Osteoblast (primary cell): ENCODE measurements at regions not wholly inside any gene's neighbourhood (a gene's known extent, or its start where the extent isn't known, plus 50 kb on each side); places are given as distances from the start of the nearest gene placed in this dataset.

ENCODE experiments used
- DNase-seq: peaks from one replicate; pipeline ENCODE4 v3.0.0; 2011; ENCODE audit warnings: low spot score, mixed read lengths; ENCODE audit not compliant: insufficient read length; ENCODE audit errors: missing footprints
- H2AFZ ChIP-seq: 2 replicates; pipeline ENCODE4 v1.6.0; 2011; ENCODE audit warnings: mild to moderate bottlenecking, low read length
- H3K27ac ChIP-seq: 2 replicates; pipeline ENCODE4 v1.5.1; 2011; ENCODE audit warnings: mild to moderate bottlenecking, low read depth, low read length, moderate library complexity
- H3K27me3 ChIP-seq: 2 replicates; pipeline ENCODE4 v1.6.0; 2012; ENCODE audit warnings: mild to moderate bottlenecking, control low read depth, inconsistent platforms, low read length, moderate library complexity; ENCODE audit not compliant: insufficient read depth
- H3K36me3 ChIP-seq: 2 replicates; pipeline ENCODE4 v1.5.1; 2011; ENCODE audit warnings: mild to moderate bottlenecking, low read length, control low read depth, moderate library complexity; ENCODE audit not compliant: insufficient read depth
- H3K4me1 ChIP-seq: 2 replicates; pipeline ENCODE4 v1.5.1; 2011; ENCODE audit warnings: mild to moderate bottlenecking, low read length, control low read depth, moderate library complexity; ENCODE audit not compliant: insufficient read depth
- H3K4me2 ChIP-seq: 2 replicates; pipeline ENCODE4 v1.6.0; 2011; ENCODE audit warnings: mild to moderate bottlenecking, low read length; ENCODE audit not compliant: insufficient read depth
- H3K4me3 ChIP-seq: fragments of 200-600 bp; sonication (generic); 3 replicates; pipeline ENCODE4 v1.5.1; 2012; ENCODE audit warnings: mild to moderate bottlenecking, low read length, inconsistent platforms; ENCODE audit not compliant: insufficient read depth
- H3K79me2 ChIP-seq: 2 replicates; pipeline ENCODE4 v1.6.0; 2012; ENCODE audit warnings: mild to moderate bottlenecking, low read length, control low read depth, inconsistent platforms; ENCODE audit not compliant: insufficient read depth
- H3K9me3 ChIP-seq: 2 replicates; pipeline ENCODE4 v1.5.1; 2011; ENCODE audit warnings: low read depth, low read length, control low read depth
- H4K20me1 ChIP-seq: 2 replicates; pipeline ENCODE4 v1.6.0; 2012; ENCODE audit warnings: mild to moderate bottlenecking, low read length, control low read depth; ENCODE audit not compliant: insufficient read depth
- TF ChIP-seq, protein P1 (sequence below): IDR thresholded peaks from 2 replicates; pipeline ENCODE4 v1.5.1; 2011; ENCODE audit warnings: mild to moderate bottlenecking, low read depth, low read length, moderate library complexity; ENCODE audit errors: extremely low read depth

DNA sequence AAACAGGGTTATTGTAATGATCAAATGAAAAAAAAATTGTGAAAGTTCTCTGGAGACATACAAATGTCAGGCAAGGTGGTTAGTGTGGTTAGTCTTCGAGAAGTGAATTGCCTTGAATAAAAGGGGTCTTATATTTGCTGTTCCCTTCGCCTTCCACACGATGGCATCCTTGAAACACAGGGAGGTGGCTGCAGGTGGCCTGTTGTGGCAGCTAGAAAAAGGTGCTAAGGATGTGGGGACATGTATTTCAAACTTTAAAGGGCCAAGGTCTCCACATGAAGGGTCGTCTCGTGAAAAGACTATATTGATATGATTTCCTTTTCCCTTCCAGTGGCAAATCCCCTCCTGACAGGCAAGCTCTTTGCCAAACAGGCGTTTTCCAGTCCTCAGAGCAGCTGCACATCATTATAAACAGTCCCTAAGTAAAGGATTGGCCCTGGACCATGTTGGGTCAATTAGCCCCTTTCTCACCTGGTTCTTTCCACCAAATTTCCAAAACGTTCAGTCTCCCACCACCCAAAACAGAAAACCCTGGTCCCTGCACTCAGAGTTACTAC is 68.5 kb downstream of the COPS8 start:
- H3K79me2 ChIP-seq: no peaks in the 10 kb centered on the region
- no peaks in the 10 kb centered on the region for H3K27me3 ChIP-seq
- peaks cover 38% of the 10 kb centered on the region for H3K4me1 ChIP-seq
- no peaks in the 10 kb centered on the region for H3K36me3 ChIP-seq
- no peak overlapping the region for H2AFZ ChIP-seq
- no peaks in the 10 kb centered on the region for H3K9me3 ChIP-seq
- no peak overlapping the region for H3K4me3 ChIP-seq
- no peak for DNase-seq
- H3K4me2 ChIP-seq: no peak overlapping the region
- H3K27ac ChIP-seq: no peak overlapping the region
- TF ChIP-seq, protein P1, sequence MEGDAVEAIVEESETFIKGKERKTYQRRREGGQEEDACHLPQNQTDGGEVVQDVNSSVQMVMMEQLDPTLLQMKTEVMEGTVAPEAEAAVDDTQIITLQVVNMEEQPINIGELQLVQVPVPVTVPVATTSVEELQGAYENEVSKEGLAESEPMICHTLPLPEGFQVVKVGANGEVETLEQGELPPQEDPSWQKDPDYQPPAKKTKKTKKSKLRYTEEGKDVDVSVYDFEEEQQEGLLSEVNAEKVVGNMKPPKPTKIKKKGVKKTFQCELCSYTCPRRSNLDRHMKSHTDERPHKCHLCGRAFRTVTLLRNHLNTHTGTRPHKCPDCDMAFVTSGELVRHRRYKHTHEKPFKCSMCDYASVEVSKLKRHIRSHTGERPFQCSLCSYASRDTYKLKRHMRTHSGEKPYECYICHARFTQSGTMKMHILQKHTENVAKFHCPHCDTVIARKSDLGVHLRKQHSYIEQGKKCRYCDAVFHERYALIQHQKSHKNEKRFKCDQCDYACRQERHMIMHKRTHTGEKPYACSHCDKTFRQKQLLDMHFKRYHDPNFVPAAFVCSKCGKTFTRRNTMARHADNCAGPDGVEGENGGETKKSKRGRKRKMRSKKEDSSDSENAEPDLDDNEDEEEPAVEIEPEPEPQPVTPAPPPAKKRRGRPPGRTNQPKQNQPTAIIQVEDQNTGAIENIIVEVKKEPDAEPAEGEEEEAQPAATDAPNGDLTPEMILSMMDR: peak; percentile 80
- H4K20me1 ChIP-seq: no peaks in the 10 kb centered on the region

DNA sequence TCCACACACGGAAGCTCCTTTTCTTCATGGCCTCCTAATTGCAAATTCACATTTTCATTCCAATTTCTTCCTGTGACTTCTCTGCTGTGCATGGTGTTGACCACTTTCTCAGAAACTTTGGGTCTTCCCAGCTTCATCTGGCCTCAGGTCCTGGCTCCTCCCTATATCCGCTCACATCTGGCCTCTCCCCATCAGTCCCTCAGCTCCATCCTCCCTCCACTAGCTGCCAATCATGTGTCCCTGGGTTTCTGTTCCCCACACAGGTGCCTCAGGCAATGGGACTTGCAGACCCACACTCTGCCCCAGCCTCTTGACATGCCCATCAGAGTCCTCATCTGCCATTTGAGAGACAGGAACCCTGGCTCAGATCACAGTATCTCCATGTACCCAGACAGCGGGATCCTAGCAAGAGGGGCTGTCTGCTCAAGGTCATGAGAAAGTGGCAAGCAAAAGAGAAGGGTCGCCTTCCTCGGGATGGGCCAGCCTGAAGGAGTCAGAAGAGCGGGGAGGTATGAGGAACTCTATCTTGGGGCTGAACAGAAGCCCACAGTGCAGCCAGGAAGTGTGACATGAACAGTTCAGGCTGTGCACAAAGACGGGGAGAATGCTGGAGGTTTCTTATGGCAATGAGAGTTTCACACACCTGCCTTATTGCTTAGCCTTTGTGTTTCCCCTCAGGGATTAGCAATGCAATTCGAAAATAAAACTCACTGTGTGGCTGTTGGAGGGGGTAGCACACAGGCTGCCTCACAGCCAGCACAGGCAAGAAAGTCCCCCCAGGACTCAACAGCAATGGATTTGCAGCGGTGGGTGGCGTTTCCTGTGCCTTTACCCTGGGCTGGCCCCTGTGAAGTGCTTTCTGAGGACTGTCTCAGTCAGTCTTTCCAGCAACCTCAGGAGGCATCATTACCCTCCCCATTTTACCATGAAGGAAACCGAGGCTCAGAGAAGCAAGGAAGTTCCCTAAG is 69.5 kb downstream of the COPS8 start:
- Histone ChIP-seq H2AFZ (no peak overlapping the region), H4K20me1 (no peaks in the 10 kb centered on the region), H3K27me3 (no peaks in the 10 kb centered on the region), H3K4me2 (peak overlapping the region; percentile 75), H3K4me1 (peaks cover 29% of the 10 kb centered on the region), H3K4me3 (no peak overlapping the region), H3K36me3 (no peaks in the 10 kb centered on the region), H3K27ac (peak overlapping the region; percentile 98), H3K79me2 (no peaks in the 10 kb centered on the region), H3K9me3 (no peaks in the 10 kb centered on the region)
- no peak for DNase-seq
- TF ChIP-seq, protein P1: no peak

- peak; percentile 97 for DNase-seq
- no peaks in the 10 kb centered on the region for H3K9me3 ChIP-seq
- peak overlapping the region; percentile 76 for H2AFZ ChIP-seq
- no peaks in the 10 kb centered on the region for H3K79me2 ChIP-seq
- H3K27ac ChIP-seq: peak overlapping the region; percentile 98
- TF ChIP-seq, protein P1: no peak
- H3K27me3 ChIP-seq: no peaks in the 10 kb centered on the region
- peak overlapping the region; percentile 75 for H3K4me2 ChIP-seq
- peaks cover 29% of the 10 kb centered on the region for H3K4me1 ChIP-seq
- no peaks in the 10 kb centered on the region for H3K36me3 ChIP-seq
- H3K4me3 ChIP-seq: peak overlapping the region; percentile 54
- no peaks in the 10 kb centered on the region for H4K20me1 ChIP-seq
These were observed 70.6 kb downstream of the COPS8 start for GRCh38 chr2:237156031-237156856.
